DMS53 treated with DMSO at 0.1 percent for 48 hours (cell line): ENCODE measurements at regions not wholly inside any gene's neighbourhood (a gene's known extent, or its start where the extent isn't known, plus 50 kb on each side); places are given as distances from the start of the nearest gene placed in this dataset.

Experiments
- DNase-seq: peaks from one replicate; lab custom pipeline; 2025; ENCODE audit not compliant: unreplicated experiment; lab: John Stamatoyannopoulos, UW

- no peak for DNase-seq
These were observed 51.6 kb upstream of the PRDM8 start for GRCh38 chr4:80145739-80146138.

DNA sequence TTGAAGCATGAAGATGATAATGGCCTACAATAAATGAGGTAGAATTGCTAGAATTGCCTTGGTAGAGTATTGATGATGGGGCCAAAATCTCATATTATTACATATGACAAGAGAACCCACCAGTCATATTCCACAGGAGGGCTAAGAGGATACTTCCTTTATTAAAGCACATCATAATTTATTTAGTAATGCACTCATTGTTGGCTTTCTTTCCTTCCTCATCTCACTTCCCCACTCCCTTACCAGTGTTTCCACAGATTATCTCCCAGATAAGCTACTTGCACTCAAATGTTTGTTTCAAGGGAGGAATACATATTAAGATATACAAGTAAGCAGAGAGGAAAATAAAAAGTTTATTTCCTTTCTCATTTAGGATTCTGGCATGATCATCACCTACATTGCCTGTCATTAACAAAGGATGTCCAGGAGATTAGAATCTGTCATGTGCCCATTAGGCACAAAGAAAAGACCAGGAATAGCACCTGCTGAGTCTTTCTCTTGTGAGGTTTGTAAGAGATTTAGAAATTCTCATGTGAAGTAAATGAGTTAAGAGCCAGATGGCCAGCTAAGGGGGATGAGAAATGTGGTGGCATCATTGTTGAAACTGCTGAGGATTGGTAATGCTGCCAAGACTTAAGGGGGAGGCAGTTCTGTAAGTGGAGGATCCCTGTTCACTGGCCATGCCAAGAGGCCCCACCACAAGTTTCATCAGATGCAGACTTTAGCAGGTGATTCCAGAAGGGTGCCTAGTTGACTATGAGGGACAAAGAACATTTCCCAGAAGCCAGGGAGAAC, 52.4 kb upstream of the PRDM8 start:
- no peak for DNase-seq

DNA sequence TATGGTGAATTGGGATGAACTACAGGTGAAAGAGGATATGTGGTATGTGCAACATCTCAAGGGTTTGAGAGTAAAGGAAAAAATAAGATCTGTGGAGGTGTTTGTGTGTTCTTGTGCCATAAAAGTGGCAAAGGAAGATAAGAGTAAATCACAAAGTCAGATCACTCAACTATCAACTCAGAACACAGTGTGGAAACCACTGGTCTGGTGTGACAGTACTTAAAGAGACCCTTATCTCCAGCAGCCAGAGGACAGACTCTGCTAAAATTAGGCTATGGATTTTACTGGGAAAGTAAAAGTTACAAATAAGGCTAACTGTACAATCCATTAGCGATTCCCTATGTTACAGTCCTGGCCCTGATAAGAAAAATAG, 54.0 kb upstream of the PRDM8 start:
- DNase-seq, result no peak

GRCh38 chr4:80142394-80143306, 54.7 kb upstream of the PRDM8 start:
- DNase-seq, result no peak

DNA sequence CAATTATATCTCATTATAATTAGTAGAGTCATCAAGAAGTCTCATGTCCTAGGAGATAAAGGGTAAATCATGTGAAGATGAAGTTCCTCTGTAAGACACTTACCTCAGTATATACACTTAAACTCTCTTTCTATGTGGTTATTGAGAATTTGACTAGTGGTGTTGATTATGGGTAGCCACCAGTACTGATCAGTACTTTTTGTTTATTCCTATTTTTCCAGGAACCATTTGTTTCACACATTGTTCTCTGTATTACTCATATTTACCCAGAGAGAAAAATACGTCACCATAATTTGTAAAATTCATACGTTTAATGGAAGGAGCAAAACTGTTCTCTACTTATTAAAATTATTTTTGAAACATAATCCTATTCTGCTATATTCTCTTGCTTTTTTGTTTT, 55.8 kb upstream of the PRDM8 start:
- no peak for DNase-seq

GRCh38 chr4:80140194-80140593, 57.1 kb upstream of the PRDM8 start:
- no peak for DNase-seq

- DNase-seq, result no peak
These were observed 57.6 kb upstream of the PRDM8 start for GRCh38 chr4:80139671-80140070.

- DNase-seq, result no peak
These were observed 58.5 kb upstream of the PRDM8 start for GRCh38 chr4:80138551-80139538.

- no peak for DNase-seq
These were observed 59.7 kb upstream of the PRDM8 start for GRCh38 chr4:80137631-80138030.

DNA sequence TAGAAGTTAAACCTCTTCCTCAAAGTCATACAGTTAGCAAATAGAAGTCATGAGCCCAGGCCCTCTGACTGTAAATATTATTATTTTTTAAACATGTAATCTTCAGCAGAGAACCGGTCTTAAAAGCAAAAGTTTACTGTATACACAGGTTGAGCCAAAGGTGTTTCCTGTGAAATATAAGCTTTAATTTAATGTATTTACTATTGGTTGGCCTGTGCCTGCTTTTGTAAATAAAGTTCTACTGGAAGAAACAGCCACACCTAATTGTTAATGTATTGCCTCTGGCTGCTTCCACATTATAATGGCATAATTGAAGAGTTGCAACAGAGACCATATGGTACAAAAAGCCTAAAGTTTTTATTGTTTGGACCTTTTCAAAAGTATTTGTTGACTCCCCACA, 61.0 kb upstream of the PRDM8 start:
- DNase-seq, result no peak

DNA sequence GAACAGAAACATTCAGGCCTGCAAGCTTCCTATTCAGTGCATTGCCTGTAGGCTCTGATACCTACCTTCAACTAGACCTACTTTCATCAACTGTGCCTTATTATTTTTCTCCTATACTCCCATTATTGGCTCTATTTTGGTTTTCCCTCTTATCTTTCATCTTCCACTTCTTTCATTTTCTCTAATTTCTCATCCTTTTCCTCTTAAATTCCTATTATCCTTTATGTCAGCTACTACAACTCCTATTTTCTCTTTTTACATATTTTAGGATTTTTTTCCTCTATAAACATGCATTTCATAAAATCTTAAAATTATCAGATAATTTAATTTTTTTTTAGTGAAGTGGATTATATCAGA, 61.6 kb upstream of the PRDM8 start:
- no peak for DNase-seq

DNA sequence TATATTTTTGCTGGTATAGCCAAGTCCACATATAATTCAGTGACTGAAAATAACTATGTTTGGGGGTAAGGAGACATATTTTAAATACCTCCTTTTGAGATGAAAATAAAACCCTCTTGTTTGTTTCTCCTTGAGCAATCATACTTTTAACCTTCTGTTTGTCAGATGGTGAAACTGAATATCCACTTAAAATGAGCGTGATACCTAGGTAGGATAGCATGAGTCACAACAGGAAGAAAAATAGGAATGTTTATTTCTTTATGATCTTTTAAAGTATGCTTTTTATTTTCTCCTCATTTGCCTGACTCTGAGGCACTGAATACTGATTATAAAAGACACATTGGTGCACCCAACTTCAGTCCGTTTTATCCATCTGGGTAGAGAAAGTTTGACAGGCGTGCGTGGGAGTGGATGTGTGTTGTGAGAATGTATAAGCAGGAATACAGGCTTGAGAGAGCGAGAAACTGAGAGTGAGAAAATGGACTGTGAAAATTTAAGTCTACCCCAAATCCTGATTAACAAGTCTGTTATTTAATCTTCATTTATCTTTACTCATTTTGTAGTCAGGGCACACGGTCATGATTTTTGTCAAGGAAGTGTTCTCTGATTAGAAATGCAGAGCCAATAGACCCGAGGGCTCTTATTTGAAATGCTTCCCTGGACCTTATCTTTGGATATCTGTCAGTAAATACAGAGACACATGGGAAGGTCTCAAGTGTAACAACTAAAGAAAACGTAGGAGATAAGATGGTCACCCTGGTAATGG, 62.1 kb upstream of the ANTXR2 start:
- peak; percentile 63 for DNase-seq

DNA sequence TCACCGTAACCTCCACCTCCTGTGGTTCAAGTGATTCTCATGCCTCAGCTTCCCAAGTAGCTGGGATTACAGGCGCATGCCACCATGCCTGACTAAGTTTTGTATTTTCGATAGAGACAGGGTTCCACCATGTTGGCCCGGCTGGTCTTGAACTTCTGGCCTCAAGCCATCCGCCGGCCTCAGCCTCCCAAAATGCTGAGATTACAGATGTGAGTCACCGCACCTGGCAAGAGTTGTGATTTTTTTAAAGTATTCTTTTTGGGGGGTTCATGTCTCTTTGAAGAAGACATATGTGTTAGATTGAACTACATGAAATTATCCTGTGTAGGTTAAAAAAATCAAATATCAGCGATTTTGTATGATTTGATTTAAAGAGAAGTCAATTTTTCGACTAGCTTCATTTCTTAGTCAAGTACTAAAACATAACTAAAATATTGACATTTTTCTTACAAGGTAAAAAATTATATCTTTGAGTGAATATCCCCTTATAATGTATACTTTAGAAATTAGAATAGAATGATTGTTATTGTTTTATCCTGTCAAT, 60.3 kb upstream of the ANTXR2 start:
- DNase-seq, result no peak

DNA sequence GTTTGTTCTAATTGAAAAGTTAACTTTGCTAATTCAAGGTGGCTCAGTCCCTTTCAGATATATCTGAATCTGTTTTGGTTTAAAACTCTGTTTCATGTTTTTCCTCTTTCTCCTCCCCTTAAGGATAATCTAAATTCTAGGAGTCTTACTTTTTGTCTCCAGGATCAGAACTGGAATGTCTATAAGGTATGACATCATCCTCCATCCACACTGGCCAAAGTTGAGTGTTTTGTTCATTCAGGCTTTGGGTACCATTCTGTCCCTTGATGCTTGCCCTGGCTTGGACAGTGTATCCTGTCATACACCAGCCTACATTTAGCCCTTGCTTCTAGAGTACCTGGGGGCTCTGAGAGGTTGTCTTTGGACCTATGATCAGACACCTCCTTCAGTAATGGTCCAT, 56.8 kb upstream of the ANTXR2 start:
- no peak for DNase-seq

- no peak for DNase-seq
These were observed 55.9 kb upstream of the ANTXR2 start for GRCh38 chr4:80128941-80129340.

DNA sequence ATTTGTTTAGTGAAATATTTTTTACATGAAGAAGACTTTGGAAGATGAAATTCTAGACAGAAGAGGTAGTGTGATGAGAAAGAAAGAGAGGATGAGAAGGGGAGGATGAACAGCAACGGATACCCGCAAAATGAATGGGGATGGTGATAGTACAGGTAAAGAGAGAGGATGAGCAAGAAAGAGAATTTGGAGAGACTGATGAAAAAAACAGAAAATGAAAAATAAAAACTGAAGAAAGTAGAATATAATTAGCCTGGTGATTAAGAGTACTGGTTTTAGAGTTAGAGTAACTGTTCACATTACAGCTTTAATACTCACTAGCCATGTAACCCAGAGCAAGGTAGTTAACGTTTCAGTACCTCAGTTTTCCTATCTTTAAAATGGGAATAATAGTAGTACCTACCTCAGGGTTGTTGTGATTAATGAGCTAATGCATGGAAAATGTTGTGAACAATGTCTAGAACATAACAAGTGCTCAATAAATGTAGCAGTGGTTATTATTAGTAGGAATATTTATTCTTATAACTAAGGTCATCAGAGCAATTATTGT, 54.9 kb upstream of the ANTXR2 start:
- no peak for DNase-seq

DNA sequence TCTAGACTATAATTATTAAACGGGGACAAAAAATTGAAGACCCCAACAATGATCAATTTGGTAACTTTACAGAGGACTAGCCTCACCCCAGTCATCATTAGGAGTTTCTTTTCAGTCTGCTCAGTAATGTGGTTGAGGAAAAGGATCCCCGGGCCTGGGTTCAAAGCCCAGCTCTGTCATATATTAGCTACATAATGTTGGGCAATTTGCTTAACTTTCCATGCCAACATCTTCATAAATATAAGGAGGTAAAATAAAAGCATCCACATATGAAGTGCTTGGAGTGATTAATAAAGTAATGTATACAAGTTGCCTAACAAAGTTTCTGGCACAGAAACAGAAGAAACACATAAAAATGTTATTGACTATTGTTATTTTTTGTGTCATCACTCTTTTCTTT, 53.4 kb upstream of the ANTXR2 start:
- no peak for DNase-seq

GRCh38 chr4:80125252-80126177, 52.5 kb upstream of the ANTXR2 start:
- no peak for DNase-seq
